Natural killer cell treated with Interleukin-12 subunit alpha and Interleukin-12 subunit beta and Interleukin-15 and Interleukin-18, amount 100 ng/mL, for 72 hours (primary cell): ENCODE measurements at regions not wholly inside any gene's neighbourhood (a gene's known extent, or its start where the extent isn't known, plus 50 kb on each side); places are given as distances from the start of the nearest gene placed in this dataset.

Experiments used
- ATAC-seq, 2 donors: fragments of 150-1000 bp; cut with Tn5 transposase in 1 of 2; sonication (Bioruptor Pico), chemical (Tn5 transposase) in 1 of 2; 2 replicates each; pipeline ENCODE4 v1.10.0; 2021
- DNase-seq: peaks from one replicate; pipeline ENCODE4 v3.0.0; 2022; ENCODE audit warnings: low spot score
- H3K27ac Mint-ChIP-seq, 2 donors: 1 replicate in 1 of 2; 2 replicates in 1 of 2; pipeline ENCODE4 v1.8.0; 2022; ENCODE audit warnings: mixed read lengths in 2 of 2, mild to moderate bottlenecking in 1 of 2, moderate library complexity in 1 of 2
- H3K27me3 Mint-ChIP-seq, 2 donors: 1 replicate in 1 of 2; 2 replicates in 1 of 2; pipeline ENCODE4 v1.8.0; 2022; ENCODE audit warnings: mixed read lengths in 2 of 2
- H3K36me3 Mint-ChIP-seq: one replicate; pipeline ENCODE4 v1.8.0; 2022; ENCODE audit warnings: mixed read lengths
- H3K4me1 Mint-ChIP-seq, 2 donors: 1 replicate in 1 of 2; 2 replicates in 1 of 2; pipeline ENCODE4 v1.8.0; 2022; ENCODE audit warnings: low read depth in 2 of 2, mixed read lengths in 2 of 2, mild to moderate bottlenecking in 1 of 2
- H3K4me3 Mint-ChIP-seq: one replicate; pipeline ENCODE4 v1.8.0; 2022; ENCODE audit warnings: mixed read lengths
- H3K9me3 Mint-ChIP-seq: 2 replicates; pipeline ENCODE4 v1.8.0; 2022; ENCODE audit warnings: mixed read lengths

DNA sequence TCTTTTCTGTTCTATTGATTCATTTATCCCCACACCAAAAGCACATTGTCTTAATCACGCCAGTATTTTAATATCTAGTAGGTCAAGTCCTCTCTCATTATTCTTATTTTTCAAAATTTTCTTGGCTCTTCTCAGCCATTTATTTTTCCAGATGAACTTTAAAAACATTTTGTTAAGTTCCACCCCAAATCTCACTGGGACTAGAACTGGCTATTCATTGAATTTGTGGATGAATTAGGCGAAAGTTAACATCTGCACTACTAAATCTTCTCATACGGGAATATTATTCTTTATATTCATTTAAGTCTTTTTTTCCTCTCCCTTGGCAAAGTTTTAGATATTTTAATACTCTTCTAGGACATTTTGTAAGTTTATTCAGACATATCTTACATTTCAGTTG is 295.2 kb upstream of the MGMT start:
- Mint-ChIP-seq H3K27me3 (peaks cover 21 to 38% of the 10 kb centered on the region in 2 donors), H3K4me1 (no peaks in the 10 kb centered on the region), H3K36me3 (no peaks in the 10 kb centered on the region), H3K9me3 (no peaks in the 10 kb centered on the region), H3K27ac (no peak overlapping the region), H3K4me3 (no peak overlapping the region)
- DNase-seq (no peak), ATAC-seq (no peak)

- Mint-ChIP-seq H3K36me3 (no peaks in the 10 kb centered on the region), H3K9me3 (no peaks in the 10 kb centered on the region), H3K27ac (no peak overlapping the region), H3K4me1 (no peaks in the 10 kb centered on the region), H3K27me3 (peaks cover 23 to 32% of the 10 kb centered on the region in 2 donors), H3K4me3 (no peak overlapping the region)
- DNase-seq = no peak
- ATAC-seq = no peak
Measured at GRCh38 chr10:129174232-129175014, 292.6 kb upstream of the MGMT start.

GRCh38 chr10:129179245-129179971 is 287.6 kb upstream of the MGMT start:
- Mint-ChIP-seq H3K4me3 (no peak overlapping the region), H3K27me3 (peaks cover 11 to 26% of the 10 kb centered on the region in 2 donors), H3K4me1 (no peaks in the 10 kb centered on the region), H3K27ac (no peak overlapping the region), H3K36me3 (no peaks in the 10 kb centered on the region), H3K9me3 (no peaks in the 10 kb centered on the region)
- ATAC-seq = no peak
- no peak for DNase-seq

- peaks cover 5 to 19% of the 10 kb centered on the region in 2 donors for H3K27me3 Mint-ChIP-seq
- ATAC-seq = no peak
- no peaks in the 10 kb centered on the region for H3K9me3 Mint-ChIP-seq
- H3K27ac Mint-ChIP-seq = no peak overlapping the region
- H3K36me3 Mint-ChIP-seq = no peaks in the 10 kb centered on the region
- H3K4me1 Mint-ChIP-seq = no peaks in the 10 kb centered on the region
- H3K4me3 Mint-ChIP-seq = no peak overlapping the region
- DNase-seq = no peak
Measured at GRCh38 chr10:129179972-129180678, 286.9 kb upstream of the MGMT start.

- DNase-seq = no peak
- Mint-ChIP-seq H3K27me3 (peaks cover 11 to 30% of the 10 kb centered on the region in 2 donors), H3K4me3 (no peak overlapping the region), H3K4me1 (no peaks in the 10 kb centered on the region), H3K27ac (no peak overlapping the region), H3K9me3 (peaks cover 4% of the 10 kb centered on the region), H3K36me3 (peaks cover 4% of the 10 kb centered on the region)
- ATAC-seq = no peak
Measured at GRCh38 chr10:129184196-129184595, 282.8 kb upstream of the MGMT start.

GRCh38 chr10:129187331-129187730 is 279.7 kb upstream of the MGMT start:
- DNase-seq (no peak), ATAC-seq (no peak)
- no peak overlapping the region for H3K27ac Mint-ChIP-seq
- peaks cover 4% of the 10 kb centered on the region for H3K9me3 Mint-ChIP-seq
- H3K4me3 Mint-ChIP-seq = no peak overlapping the region
- H3K27me3 Mint-ChIP-seq = peaks cover 21 to 26% of the 10 kb centered on the region in 2 donors
- H3K36me3 Mint-ChIP-seq = peaks cover 4% of the 10 kb centered on the region
- H3K4me1 Mint-ChIP-seq = no peaks in the 10 kb centered on the region

DNA sequence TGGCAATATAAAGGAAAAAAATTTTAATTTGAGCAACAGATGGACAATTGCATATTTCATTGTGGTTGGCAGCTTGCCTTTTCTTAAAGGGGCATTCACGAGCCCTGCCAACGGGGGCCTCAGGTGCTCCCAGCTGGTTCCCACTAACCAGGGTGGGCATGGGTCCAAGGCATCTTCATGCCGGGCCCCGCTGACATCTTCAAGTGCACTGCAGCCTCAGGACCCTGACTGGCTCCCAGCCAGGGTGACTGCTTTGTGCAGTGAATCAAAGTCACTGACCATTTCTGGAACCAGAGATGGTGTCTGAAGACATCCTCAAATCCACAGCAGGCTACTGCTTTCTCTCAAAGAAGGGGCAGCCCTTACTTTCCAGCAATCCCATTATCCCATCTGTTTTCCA is 275.2 kb upstream of the MGMT start:
- ATAC-seq = no peak
- no peak for DNase-seq
- Mint-ChIP-seq H3K9me3 (no peaks in the 10 kb centered on the region), H3K4me1 (no peaks in the 10 kb centered on the region), H3K4me3 (no peak overlapping the region), H3K36me3 (peaks cover 4% of the 10 kb centered on the region), H3K27ac (no peak overlapping the region), H3K27me3 (peaks cover 36 to 56% of the 10 kb centered on the region in 2 donors)

- Mint-ChIP-seq H3K9me3 (no peaks in the 10 kb centered on the region), H3K36me3 (peaks cover 2% of the 10 kb centered on the region), H3K4me1 (no peaks in the 10 kb centered on the region), H3K27me3 (peaks cover 33 to 49% of the 10 kb centered on the region in 2 donors), H3K4me3 (no peak overlapping the region), H3K27ac (no peak overlapping the region)
- DNase-seq (no peak), ATAC-seq (peak in 1 of 2 donors; percentile 46)
Measured at GRCh38 chr10:129192344-129193128, 274.5 kb upstream of the MGMT start.

- no peak overlapping the region for H3K4me3 Mint-ChIP-seq
- peaks cover 30 to 44% of the 10 kb centered on the region in 2 donors for H3K27me3 Mint-ChIP-seq
- no peaks in the 10 kb centered on the region for H3K36me3 Mint-ChIP-seq
- ATAC-seq = no peak
- no peaks in the 10 kb centered on the region for H3K4me1 Mint-ChIP-seq
- no peaks in the 10 kb centered on the region for H3K9me3 Mint-ChIP-seq
- no peak for DNase-seq
- H3K27ac Mint-ChIP-seq = no peak overlapping the region
Measured at GRCh38 chr10:129193148-129193547, 273.9 kb upstream of the MGMT start.

DNA sequence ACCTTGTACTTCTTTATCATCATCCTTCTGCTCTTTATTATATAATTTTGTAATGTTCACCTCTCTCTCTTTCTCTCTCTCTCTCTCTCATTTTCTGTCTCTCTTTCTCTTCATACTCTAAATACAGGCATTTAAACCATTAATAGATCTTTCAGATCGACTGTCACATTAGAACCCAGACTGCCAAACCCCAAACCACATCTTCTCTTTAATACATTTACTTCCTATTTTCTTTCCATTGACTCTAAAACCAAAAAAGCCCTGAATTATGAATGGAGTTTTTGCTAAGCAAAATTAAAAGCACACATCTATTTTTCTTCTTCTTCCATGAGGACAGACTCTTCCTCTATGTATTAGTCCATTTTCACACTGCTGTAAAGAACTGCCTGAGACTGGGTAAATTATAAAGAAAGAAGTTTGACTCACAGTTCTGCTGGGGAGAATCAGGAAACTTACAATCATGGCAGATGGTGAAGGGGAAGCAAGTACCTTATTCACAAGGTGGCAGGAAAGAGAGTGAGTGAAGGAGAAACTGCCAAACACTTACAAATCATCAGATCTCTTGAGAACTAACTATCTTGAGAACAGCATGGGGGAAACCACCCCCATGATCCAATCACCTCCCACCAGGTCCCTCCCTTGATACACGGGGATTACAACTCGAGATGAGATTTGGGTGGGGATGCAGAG is 272.7 kb upstream of the MGMT start:
- H3K4me3 Mint-ChIP-seq = no peak overlapping the region

DNA sequence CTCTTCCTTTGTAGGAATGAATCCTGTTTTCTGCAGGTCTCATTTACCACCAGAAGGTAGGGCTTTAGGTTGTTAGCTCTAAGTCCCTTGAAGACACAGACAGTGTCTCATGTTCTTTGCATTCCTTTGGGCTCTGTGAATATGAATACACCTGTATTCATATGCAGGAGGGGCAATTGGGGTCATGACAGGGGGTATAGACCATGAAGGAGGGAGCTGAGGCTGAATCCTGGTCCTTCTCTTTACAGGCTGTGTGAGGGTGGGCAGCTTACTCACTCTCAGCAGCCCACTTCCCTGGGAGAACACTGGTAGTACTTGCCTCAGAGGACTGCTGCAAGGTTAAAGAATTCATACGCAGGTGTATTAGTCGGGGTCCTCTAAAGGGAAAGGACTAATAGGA is 267.2 kb upstream of the MGMT start:
- DNase-seq = no peak
- peaks cover 9 to 25% of the 10 kb centered on the region in 2 donors for H3K27me3 Mint-ChIP-seq
- H3K4me3 Mint-ChIP-seq = no peak overlapping the region
- no peak for ATAC-seq
- H3K36me3 Mint-ChIP-seq = no peaks in the 10 kb centered on the region
- H3K27ac Mint-ChIP-seq = no peak overlapping the region
- H3K9me3 Mint-ChIP-seq = no peaks in the 10 kb centered on the region
- H3K4me1 Mint-ChIP-seq = no peaks in the 10 kb centered on the region

More for the DNA sequence above, 272.7 kb upstream of the MGMT start:
- no peaks in the 10 kb centered on the region for H3K9me3 Mint-ChIP-seq
- H3K27ac Mint-ChIP-seq = no peak overlapping the region
- peaks cover 28 to 39% of the 10 kb centered on the region in 2 donors for H3K27me3 Mint-ChIP-seq
- DNase-seq (no peak), ATAC-seq (no peak)
- no peaks in the 10 kb centered on the region for H3K36me3 Mint-ChIP-seq
- no peaks in the 10 kb centered on the region for H3K4me1 Mint-ChIP-seq

- no peaks in the 10 kb centered on the region for H3K9me3 Mint-ChIP-seq
- H3K4me1 Mint-ChIP-seq = no peaks in the 10 kb centered on the region
- H3K27me3 Mint-ChIP-seq = peaks cover 6 to 14% of the 10 kb centered on the region in 2 donors
- H3K27ac Mint-ChIP-seq = no peak overlapping the region
- H3K4me3 Mint-ChIP-seq = no peak overlapping the region
- ATAC-seq (no peak), DNase-seq (no peak)
- H3K36me3 Mint-ChIP-seq = no peaks in the 10 kb centered on the region
Measured at GRCh38 chr10:129203819-129204218, 263.2 kb upstream of the MGMT start.

DNA sequence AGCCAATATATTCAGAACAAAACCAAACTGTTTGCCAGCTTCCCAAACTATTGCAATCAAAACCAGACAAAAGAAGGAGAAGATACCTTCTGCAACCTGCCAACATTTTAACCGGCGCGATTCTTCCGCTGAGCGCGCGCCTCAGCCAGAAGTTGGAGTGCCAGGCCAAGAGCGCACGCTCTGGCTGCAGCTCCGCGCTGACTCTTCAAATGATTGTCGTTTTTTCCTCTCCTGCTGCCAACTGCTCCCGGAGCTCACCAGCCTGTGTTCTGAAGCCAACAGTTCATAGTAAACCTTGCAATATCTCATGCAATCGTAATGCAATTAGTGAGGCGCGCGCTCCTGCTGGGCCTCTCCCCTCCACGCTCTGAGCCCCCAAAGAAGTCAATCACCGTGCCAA is 259.7 kb upstream of the MGMT start:
- Mint-ChIP-seq H3K4me3 (no peak overlapping the region), H3K36me3 (no peaks in the 10 kb centered on the region), H3K27ac (no peak overlapping the region), H3K9me3 (no peaks in the 10 kb centered on the region), H3K27me3 (peaks cover 6 to 7% of the 10 kb centered on the region in 2 donors), H3K4me1 (no peaks in the 10 kb centered on the region)
- ATAC-seq (no peak), DNase-seq (no peak)
